ENCODE measurements at regions not wholly inside any gene's neighbourhood (a gene's known extent, or its start where the extent isn't known, plus 50 kb on each side); places are given as distances from the start of the nearest gene placed in this dataset.

GRCh38 chr2:11050565-11050964, 104.7 kb upstream of the SLC66A3 start:
- H3K27ac ChIP-seq (ENCODE audit: low read depth, low read length): no peak overlapping the region
- no peak overlapping the region for H4K8ac ChIP-seq (ENCODE audit: extremely low read depth, insufficient read depth, low read length)
- H2BK12ac ChIP-seq (ENCODE audit: low read depth, low read length): no peak overlapping the region
- H2AFZ ChIP-seq (ENCODE audit: low read length): no peak overlapping the region
- no peak overlapping the region for H3K18ac ChIP-seq (ENCODE audit: extremely low read depth, low read length)
- FAIRE-seq: no peak
- no peak overlapping the region for H2BK5ac ChIP-seq (ENCODE audit: low read depth, low read length)
- H3K14ac ChIP-seq (ENCODE audit: insufficient read length): no peak overlapping the region
- no peak overlapping the region for H2BK120ac ChIP-seq (replicated peaks; ENCODE audit: low read depth, low read length)
- no peaks in the 10 kb centered on the region for H3K23me2 ChIP-seq (ENCODE audit: low read depth, low read length)
- 100% methylated on average over 5 of the region's 5 CpGs; no CpG with 5 or more reads in 1 of the 2 experiments for WGBS, 2 experiments (ENCODE audit: extremely low coverage in 1 of 2, insufficient coverage in 1 of 2, insufficient read length in 1 of 2, insufficient replicate concordance in 2 of 2, low coverage in 1 of 2, low lambda C conversion rate in 2 of 2, missing lambda C conversion rate in 1 of 2)
- H3K79me2 ChIP-seq (ENCODE audit: control insufficient read depth in 1 of 2, insufficient read depth in 2 of 2, low read length in 2 of 2): no peaks in the 10 kb centered on the region
- no peak overlapping the region for H2BK15ac ChIP-seq (ENCODE audit: low read length)
- ChIA-PET POLR2A (ENCODE audit: partially characterized antibody) (no interaction called here), CTCF (ENCODE audit: partially characterized antibody) (interaction anchor here (0.6 to 0.7 kb wide), 2 partner anchors 19 to 73 kb away, joined by 3 to 4 read pairs; no protein-coding TSS in a partner anchor)
- H3K4me3 ChIP-seq (ENCODE audit: extremely low read depth in 1 of 4, insufficient read depth in 2 of 4, low read depth in 3 of 4, low read length in 4 of 4): no peak overlapping the region
- no peak overlapping the region for H3K9ac ChIP-seq (replicated peaks in 1 of 4; ENCODE audit: extremely low read depth in 1 of 4, low read depth in 3 of 4, low read length in 3 of 4)
- no peak overlapping the region for H2BK20ac ChIP-seq (ENCODE audit: low read length)
- H3K9me3 ChIP-seq (ENCODE audit: insufficient read depth in 2 of 2, low read depth in 1 of 2, low read length in 1 of 2): no peaks in the 10 kb centered on the region
- no peaks in the 10 kb centered on the region for H3K36me3 ChIP-seq (ENCODE audit: control insufficient read depth in 2 of 4, insufficient read depth in 4 of 4, low read length in 3 of 4)
- H3K4ac ChIP-seq (replicated peaks; ENCODE audit: insufficient read length, low read depth, low read length): no peak overlapping the region
- H3K4me1 ChIP-seq (replicated peaks in 1 of 4; ENCODE audit: control insufficient read depth in 3 of 4, insufficient read depth in 4 of 4, low read length in 3 of 4): no peaks in the 10 kb centered on the region; a peak in 1 of 7 replicates
- H3K23ac ChIP-seq (ENCODE audit: insufficient read length): no peak overlapping the region
- H3K27me3 ChIP-seq (replicated peaks in 1 of 4; ENCODE audit: control insufficient read depth in 3 of 4, extremely low read depth in 1 of 4, insufficient read depth in 3 of 4, low read length in 3 of 4): no peaks in the 10 kb centered on the region
- no peak overlapping the region for H2AK5ac ChIP-seq (ENCODE audit: low read depth, low read length)
- no peak overlapping the region for H3K4me2 ChIP-seq (ENCODE audit: insufficient read depth in 1 of 2, low read depth in 2 of 2, low read length in 2 of 2)
- H4K91ac ChIP-seq (replicated peaks; ENCODE audit: insufficient read length, low read length): no peak overlapping the region
- no peak for DNase-seq (ENCODE audit: low read depth in 1 of 2, low spot score in 2 of 2)
- no peak overlapping the region for H4K5ac ChIP-seq (ENCODE audit: insufficient read length, low read depth, low read length)
- no peaks in the 10 kb centered on the region for H4K20me1 ChIP-seq (replicated peaks in 1 of 2; ENCODE audit: control insufficient read depth in 1 of 2, insufficient read depth in 2 of 2, low read length in 2 of 2)
- H3K56ac ChIP-seq (replicated peaks; ENCODE audit: insufficient read length, low read depth, low read length): no peak overlapping the region
- H3K79me1 ChIP-seq (ENCODE audit: low read depth, low read length): no peaks in the 10 kb centered on the region
- no peak for TF ChIP-seq SIX5 (IDR thresholded peaks at IDR 0.05; ENCODE audit: low read depth, low read length)

Data from H1 (cell line).